NCI-H2029 treated with DMSO at 0.1 percent for 48 hours (cell line): ENCODE measurements at regions not wholly inside any gene's neighbourhood (a gene's known extent, or its start where the extent isn't known, plus 50 kb on each side); places are given as distances from the start of the nearest gene placed in this dataset.

Source experiments
- DNase-seq: peaks from one replicate; lab custom pipeline; 2025; lab: John Stamatoyannopoulos, UW

- DNase-seq = no peak
Observed at GRCh38 chr10:59087486-59087885, 89.0 kb upstream of the PHYHIPL start.

- DNase-seq = no peak
Observed at GRCh38 chr10:59088912-59089573, 87.4 kb upstream of the PHYHIPL start.

- DNase-seq = no peak
Observed at GRCh38 chr10:59090817-59091622, 85.4 kb upstream of the PHYHIPL start.

GRCh38 chr10:59093461-59093860, 83.0 kb upstream of the PHYHIPL start:
- DNase-seq = no peak

- DNase-seq = no peak
Observed at GRCh38 chr10:59096631-59097030, 79.8 kb upstream of the PHYHIPL start.

GRCh38 chr10:59098387-59098786, 78.1 kb upstream of the PHYHIPL start:
- DNase-seq = no peak

- no peak for DNase-seq
Observed at GRCh38 chr10:59098831-59099452, 77.5 kb upstream of the PHYHIPL start.

GRCh38 chr10:59099481-59099880, 77.0 kb upstream of the PHYHIPL start:
- no peak for DNase-seq

GRCh38 chr10:59102394-59102793, 74.0 kb upstream of the PHYHIPL start:
- DNase-seq = no peak

GRCh38 chr10:59104186-59104585, 72.3 kb upstream of the PHYHIPL start:
- no peak for DNase-seq

GRCh38 chr10:59106441-59106840, 70.0 kb upstream of the PHYHIPL start:
- no peak for DNase-seq

GRCh38 chr10:59107147-59107546, 69.3 kb upstream of the PHYHIPL start:
- no peak for DNase-seq

GRCh38 chr10:59108296-59108870, 68.1 kb upstream of the PHYHIPL start:
- no peak for DNase-seq

GRCh38 chr10:59108886-59109288, 67.6 kb upstream of the PHYHIPL start:
- no peak for DNase-seq

GRCh38 chr10:59109826-59110225, 66.6 kb upstream of the PHYHIPL start:
- DNase-seq = no peak

- DNase-seq = no peak
Observed at GRCh38 chr10:59124187-59124586, 52.3 kb upstream of the PHYHIPL start.

GRCh38 chr10:59125666-59126065, 50.8 kb upstream of the PHYHIPL start:
- DNase-seq = no peak

GRCh38 chr10:59126261-59126660, 50.2 kb upstream of the PHYHIPL start:
- DNase-seq = no peak
